GM06990 (cell line): ENCODE measurements at regions not wholly inside any gene's neighbourhood (a gene's known extent, or its start where the extent isn't known, plus 50 kb on each side); places are given as distances from the start of the nearest gene placed in this dataset.
"Not testable (repeated sequence)": the region's sequence is repeated elsewhere in the genome, so short reads cannot be mapped to it uniquely, and the experiment has no call there.

Experiments
- DNase-seq: peaks from one replicate; pipeline ENCODE4 v3.0.0-alpha.2; 2011; ENCODE audit not compliant: insufficient read length; ENCODE audit errors: extremely low read depth
- H3K27me3 ChIP-seq: replicated peaks from 2 replicates; pipeline ENCODE4 v1.6.0; 2011; ENCODE audit warnings: low read length; ENCODE audit not compliant: control insufficient read depth, insufficient read depth
- H3K36me3 ChIP-seq: 2 replicates; pipeline ENCODE4 v1.5.1; 2011; ENCODE audit warnings: low read length; ENCODE audit not compliant: control insufficient read depth, insufficient read depth
- H3K4me3 ChIP-seq: replicated peaks from 2 replicates; pipeline ENCODE4 v1.5.1; 2011; ENCODE audit warnings: low read depth, mild to moderate bottlenecking, control low read depth, low read length
- TF ChIP-seq, protein P1 (sequence below): IDR thresholded peaks from 2 replicates; pipeline ENCODE4 v1.5.1; 2011; ENCODE audit warnings: low read length, control low read depth, mild to moderate bottlenecking, inconsistent platforms; ENCODE audit not compliant: insufficient read depth, poor library complexity, severe bottlenecking

DNA sequence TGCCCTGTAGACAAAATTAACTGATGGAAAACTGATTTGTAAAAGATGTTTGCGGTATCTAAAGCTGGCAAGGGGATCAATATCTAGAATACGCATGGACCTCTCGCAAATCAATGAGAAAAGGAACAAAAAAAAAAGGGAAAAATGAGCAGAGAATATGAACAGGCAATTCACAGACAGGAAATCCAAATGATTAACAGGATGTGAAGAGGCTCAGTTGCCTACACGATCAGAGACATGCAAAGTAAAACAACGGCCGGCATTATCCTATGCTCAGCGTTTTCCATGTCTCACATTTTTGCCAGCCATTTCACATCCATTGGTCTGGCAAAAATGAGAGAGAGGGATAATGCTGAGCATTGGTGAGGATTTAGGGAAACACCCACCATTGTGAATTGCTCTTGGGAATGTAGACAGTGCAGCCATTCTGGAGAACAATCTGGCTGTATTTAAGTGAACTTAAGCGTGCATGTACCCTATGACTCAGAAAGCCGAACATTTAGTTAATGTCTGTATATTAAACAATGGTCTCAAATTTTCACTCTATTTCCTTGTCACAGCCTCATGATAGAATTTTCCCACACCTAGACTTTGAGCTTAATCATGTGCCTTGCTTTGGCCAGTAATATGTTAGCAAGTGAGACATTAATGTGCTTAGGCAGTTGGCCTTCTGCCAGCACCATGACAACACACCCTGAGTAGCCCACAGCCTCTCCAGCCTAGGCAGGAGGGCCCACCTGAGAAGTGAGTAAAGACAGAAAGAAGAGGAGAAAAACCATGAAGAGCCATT lies 61.0 kb upstream of the NBPF3 start:
- no peak for DNase-seq
- no peaks in the 10 kb centered on the region; the same call in 1 of the 2 replicates for H3K27me3 ChIP-seq
- TF ChIP-seq, protein P1, sequence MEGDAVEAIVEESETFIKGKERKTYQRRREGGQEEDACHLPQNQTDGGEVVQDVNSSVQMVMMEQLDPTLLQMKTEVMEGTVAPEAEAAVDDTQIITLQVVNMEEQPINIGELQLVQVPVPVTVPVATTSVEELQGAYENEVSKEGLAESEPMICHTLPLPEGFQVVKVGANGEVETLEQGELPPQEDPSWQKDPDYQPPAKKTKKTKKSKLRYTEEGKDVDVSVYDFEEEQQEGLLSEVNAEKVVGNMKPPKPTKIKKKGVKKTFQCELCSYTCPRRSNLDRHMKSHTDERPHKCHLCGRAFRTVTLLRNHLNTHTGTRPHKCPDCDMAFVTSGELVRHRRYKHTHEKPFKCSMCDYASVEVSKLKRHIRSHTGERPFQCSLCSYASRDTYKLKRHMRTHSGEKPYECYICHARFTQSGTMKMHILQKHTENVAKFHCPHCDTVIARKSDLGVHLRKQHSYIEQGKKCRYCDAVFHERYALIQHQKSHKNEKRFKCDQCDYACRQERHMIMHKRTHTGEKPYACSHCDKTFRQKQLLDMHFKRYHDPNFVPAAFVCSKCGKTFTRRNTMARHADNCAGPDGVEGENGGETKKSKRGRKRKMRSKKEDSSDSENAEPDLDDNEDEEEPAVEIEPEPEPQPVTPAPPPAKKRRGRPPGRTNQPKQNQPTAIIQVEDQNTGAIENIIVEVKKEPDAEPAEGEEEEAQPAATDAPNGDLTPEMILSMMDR = no peak
- H3K4me3 ChIP-seq = no peak overlapping the region
- no peaks in the 10 kb centered on the region for H3K36me3 ChIP-seq

DNA sequence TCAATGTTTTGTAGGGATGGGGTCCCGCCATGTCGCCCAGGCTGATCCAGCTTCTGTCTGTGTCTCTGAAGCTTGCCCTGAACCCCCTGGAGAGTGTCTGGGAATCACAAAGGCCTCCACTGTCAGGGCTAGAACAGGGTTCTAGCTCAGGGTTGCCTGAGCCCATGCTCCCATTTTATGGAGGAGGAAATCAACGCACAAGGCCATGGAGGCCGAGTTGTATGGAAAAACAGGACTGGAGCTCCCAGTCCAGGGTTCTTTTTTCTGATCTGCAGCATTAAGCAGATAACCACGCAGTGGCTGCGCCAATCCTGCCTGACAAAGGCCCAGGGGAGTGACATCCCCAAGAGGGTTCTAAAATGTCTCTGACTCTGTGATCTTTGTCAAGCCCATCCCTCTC lies 67.6 kb upstream of the NBPF3 start:
- TF ChIP-seq, protein P1 = no peak
- H3K4me3 ChIP-seq = no peak overlapping the region
- DNase-seq = no peak
- no peaks in the 10 kb centered on the region for H3K27me3 ChIP-seq
- no peaks in the 10 kb centered on the region for H3K36me3 ChIP-seq

DNA sequence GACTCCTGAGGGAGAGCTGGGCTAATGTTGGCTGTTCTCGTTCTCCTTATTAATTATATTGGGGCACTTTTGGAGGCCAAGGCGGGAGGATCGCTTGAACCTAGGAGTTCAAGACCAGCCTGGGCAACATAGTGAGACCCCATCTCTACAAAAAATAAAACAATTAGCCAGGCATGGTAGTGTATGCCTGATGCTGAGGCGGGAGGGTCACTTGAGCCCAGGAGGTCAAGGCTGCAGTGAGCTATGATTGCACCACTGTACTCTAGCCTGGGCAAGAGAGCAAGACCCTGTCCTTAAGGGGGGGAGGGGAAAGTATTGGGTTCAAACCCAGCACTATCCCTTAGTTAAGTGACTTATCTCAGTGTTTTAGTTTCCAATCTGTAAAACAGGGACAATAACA lies 70.0 kb upstream of the NBPF3 start:
- no peaks in the 10 kb centered on the region for H3K36me3 ChIP-seq
- TF ChIP-seq, protein P1 = no peak
- no peak for DNase-seq

DNA sequence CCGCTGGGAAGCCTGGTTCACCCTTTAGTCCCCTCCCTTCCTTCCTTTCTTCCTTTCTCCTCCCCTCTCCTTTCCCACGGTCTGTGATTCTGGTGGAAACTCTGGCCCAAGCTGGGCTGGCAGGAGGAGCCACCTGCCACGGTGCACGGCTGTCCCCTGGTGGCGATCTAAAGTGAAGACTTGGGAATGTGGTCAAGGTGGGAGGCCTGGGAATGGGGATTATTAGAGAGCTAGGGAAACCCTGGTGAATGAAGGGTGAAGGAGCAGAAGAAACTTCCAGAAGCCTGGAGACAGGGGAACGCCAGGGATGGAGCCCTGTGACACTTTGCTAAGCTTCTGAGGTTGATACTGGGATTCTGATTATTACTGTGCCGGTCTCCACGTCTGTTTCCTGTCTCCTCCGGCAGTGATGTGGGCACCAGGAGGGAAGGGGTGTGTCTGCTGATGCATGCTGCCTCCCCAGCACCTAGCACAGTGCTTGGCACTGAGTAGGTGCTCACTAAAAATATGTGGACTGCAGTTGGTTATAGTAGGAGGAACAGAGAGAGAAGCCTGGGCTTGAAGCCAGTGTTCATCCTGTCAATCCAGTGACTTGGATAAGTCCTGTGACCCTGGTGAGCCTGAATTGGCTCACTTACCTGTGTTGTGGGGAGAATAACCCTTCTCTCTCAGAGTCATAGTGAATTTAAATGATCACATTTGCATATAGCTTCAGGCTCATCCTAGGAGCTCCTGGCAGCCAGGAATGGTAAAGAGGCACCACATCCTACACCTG lies 71.2 kb upstream of the NBPF3 start:
- no peaks in the 10 kb centered on the region for H3K36me3 ChIP-seq
- DNase-seq = peak; percentile 47
- TF ChIP-seq, protein P1 = peak; percentile 99
- H3K27me3 ChIP-seq = no peaks in the 10 kb centered on the region
- no peak overlapping the region for H3K4me3 ChIP-seq

More for the DNA sequence above, 70.0 kb upstream of the NBPF3 start:
- no peak overlapping the region for H3K4me3 ChIP-seq
- no peaks in the 10 kb centered on the region for H3K27me3 ChIP-seq

DNA sequence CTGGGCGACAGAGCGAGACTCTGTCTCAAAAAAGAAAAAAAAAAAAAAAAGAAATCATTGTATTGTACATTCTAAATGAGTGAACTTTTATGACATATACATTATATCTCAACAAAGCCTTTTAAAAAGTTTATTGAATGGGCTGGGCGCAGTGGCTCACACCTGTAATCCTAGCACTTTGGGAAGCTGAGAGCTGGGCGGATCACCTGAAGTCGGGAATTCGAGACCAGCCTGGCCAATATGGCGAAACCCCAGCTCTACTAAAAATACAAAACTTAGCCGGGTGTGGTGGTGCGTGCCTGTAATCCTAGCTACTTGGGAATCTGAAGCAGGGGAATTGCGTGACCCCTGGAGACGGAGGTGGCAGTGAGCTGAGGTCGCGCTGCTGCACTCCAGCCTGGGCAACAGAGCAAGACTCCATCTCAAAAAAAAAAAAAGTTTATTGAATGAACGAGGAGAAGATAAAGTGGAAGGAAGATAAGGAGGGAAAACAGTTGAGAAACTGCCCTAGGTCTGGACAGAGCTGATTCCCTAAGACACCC lies 71.9 kb upstream of the NBPF3 start:
- not testable (repeated sequence) for DNase-seq, H3K36me3 ChIP-seq, H3K4me3 ChIP-seq, H3K27me3 ChIP-seq

DNA sequence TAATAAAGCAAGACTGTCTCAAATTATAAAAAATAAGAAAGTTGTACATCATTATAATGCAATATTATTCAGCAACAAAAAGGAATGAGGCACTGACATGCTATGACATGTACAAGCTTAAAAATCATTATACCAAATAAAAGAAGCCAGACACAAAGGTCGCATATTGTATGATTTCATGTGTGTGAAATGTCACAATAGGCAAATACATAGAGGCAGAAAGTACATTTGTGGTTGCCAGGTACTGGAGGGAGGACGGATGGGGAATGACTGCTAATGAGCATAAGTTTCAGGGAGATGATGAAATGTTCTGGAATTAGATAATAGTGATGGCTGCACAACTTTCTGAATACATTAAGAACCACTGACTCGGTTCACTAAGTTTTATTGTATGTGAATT lies 73.6 kb upstream of the NBPF3 start:
- no peaks in the 10 kb centered on the region for H3K27me3 ChIP-seq
- DNase-seq = no peak
- H3K36me3 ChIP-seq = no peaks in the 10 kb centered on the region
- TF ChIP-seq, protein P1 = no peak
- H3K4me3 ChIP-seq = no peak overlapping the region
